ENCODE measurements at regions not wholly inside any gene's neighbourhood (a gene's known extent, or its start where the extent isn't known, plus 50 kb on each side); places are given as distances from the start of the nearest gene placed in this dataset.

DNA sequence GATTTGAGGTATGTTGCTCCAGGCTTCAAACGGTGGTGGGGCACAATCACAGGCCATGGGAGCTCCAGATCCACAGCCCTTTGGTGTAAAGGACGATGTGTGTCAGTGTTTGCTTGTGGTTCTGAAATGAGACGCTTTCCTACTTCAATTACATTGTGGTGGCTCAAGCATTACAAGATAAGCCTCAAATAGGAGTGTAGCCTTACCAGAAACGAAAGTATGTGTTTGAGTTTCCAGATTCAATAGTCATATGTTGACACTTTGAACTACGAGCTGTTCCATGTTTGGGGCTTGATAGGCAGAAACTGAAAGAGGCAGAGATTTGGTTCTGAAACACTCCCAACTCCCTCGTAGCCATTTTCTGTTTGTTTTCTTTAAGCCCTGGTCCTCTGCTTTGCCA lies 187.1 kb downstream of the MYLK4 start:
- H3K4me3 Mint-ChIP-seq: no peak overlapping the region
- H3K4me1 Mint-ChIP-seq: peaks cover 24% of the 10 kb centered on the region
- DNase-seq (ENCODE audit: low read depth, low spot score): no peak
- TF ChIP-seq, protein P1, sequence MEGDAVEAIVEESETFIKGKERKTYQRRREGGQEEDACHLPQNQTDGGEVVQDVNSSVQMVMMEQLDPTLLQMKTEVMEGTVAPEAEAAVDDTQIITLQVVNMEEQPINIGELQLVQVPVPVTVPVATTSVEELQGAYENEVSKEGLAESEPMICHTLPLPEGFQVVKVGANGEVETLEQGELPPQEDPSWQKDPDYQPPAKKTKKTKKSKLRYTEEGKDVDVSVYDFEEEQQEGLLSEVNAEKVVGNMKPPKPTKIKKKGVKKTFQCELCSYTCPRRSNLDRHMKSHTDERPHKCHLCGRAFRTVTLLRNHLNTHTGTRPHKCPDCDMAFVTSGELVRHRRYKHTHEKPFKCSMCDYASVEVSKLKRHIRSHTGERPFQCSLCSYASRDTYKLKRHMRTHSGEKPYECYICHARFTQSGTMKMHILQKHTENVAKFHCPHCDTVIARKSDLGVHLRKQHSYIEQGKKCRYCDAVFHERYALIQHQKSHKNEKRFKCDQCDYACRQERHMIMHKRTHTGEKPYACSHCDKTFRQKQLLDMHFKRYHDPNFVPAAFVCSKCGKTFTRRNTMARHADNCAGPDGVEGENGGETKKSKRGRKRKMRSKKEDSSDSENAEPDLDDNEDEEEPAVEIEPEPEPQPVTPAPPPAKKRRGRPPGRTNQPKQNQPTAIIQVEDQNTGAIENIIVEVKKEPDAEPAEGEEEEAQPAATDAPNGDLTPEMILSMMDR (conservative IDR thresholded peaks at IDR 0.05): no peak
- H3K36me3 Mint-ChIP-seq (ENCODE audit: low read depth): no peaks in the 10 kb centered on the region
- H3K9me3 Mint-ChIP-seq: no peaks in the 10 kb centered on the region
- H3K27ac Mint-ChIP-seq (ENCODE audit: unreplicated experiment): no peak overlapping the region
- no peaks in the 10 kb centered on the region for H3K27me3 Mint-ChIP-seq (ENCODE audit: low read depth)

DNA sequence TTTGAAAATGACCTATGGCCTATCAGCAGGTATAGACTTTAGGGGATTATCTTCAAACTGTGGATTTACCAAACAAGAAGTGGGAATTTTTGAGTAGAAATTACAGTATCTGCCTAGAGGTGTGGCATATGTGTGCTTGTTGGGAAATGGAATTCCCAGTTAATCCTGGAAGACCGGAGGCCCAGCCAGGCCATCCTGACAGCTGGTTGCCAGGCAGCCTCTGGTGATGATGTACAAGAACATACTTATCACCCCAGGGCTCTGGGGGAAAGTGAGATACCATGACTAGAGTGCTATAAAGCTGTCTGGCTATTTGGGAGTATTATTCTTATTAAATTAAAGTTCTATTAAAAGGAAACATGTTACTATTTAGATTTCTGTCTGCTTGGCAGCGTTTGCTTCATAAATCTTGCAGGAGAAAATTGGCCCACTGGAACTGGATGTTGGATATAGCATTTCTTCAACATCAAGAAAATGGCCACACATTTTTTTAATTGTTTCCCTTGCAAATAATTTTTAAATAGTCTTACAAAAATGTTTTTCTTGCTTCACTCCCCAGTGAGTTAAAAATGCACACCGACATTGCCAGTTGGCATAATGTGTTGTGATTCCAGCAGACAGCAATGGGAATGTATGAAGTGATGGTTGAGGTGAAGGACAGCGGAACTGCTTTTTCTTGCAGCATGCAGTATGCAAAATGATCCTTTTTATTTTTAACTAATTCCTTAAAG lies 187.8 kb downstream of the MYLK4 start:
- no peaks in the 10 kb centered on the region for H3K36me3 Mint-ChIP-seq (ENCODE audit: low read depth)
- H3K9me3 Mint-ChIP-seq: no peaks in the 10 kb centered on the region
- peaks cover 29% of the 10 kb centered on the region for H3K4me1 Mint-ChIP-seq
- TF ChIP-seq, protein P1 (conservative IDR thresholded peaks at IDR 0.05): no peak
- DNase-seq (ENCODE audit: low read depth, low spot score): no peak
- no peaks in the 10 kb centered on the region for H3K27me3 Mint-ChIP-seq (ENCODE audit: low read depth)
- H3K4me3 Mint-ChIP-seq: no peak overlapping the region
- no peak overlapping the region for H3K27ac Mint-ChIP-seq (ENCODE audit: unreplicated experiment)

DNA sequence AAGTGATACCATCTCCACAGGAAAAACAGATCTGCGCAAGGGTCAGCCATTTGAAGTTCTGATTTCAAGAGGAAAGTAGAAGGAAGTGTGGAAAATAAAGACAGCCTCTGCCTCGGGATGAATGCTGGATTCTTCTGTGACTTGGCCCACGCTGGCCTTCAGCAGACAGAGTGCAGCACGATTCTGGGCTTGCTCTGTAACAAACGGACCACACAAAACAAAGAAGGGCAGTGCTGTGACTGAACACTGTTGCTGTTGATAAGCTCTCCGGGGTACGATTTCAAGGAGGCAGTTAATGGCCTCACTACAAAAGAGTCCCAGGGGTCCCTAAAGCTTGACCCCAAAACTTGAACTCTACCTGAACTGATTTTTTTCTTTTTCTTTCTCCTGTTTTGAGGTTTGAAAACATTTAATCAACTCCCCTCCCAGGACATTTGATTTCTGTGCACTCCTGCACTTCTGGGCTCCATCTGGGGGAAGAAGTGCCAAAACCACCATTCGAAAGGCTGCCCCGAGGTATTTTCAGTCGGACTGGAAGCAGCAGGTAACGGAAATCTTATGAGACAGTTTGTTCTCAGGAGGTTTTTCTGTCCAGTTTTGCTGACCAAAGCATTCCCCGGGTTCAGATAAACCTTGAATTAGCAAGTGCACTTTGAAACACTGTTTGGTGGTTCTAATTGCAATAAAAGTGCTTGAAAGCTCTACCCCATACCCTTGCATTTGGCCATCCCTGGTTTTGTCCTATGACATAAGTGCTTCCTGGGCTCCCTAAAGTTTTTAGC lies 189.6 kb downstream of the MYLK4 start:
- Mint-ChIP-seq H3K9me3 (no peaks in the 10 kb centered on the region), H3K36me3 (ENCODE audit: low read depth) (no peaks in the 10 kb centered on the region), H3K27me3 (ENCODE audit: low read depth) (no peaks in the 10 kb centered on the region), H3K27ac (ENCODE audit: unreplicated experiment) (peak overlapping the region; percentile 1), H3K4me1 (peaks cover 29% of the 10 kb centered on the region), H3K4me3 (no peak overlapping the region)
- DNase-seq (ENCODE audit: low read depth, low spot score): no peak
- TF ChIP-seq, protein P1 (conservative IDR thresholded peaks at IDR 0.05): no peak

DNA sequence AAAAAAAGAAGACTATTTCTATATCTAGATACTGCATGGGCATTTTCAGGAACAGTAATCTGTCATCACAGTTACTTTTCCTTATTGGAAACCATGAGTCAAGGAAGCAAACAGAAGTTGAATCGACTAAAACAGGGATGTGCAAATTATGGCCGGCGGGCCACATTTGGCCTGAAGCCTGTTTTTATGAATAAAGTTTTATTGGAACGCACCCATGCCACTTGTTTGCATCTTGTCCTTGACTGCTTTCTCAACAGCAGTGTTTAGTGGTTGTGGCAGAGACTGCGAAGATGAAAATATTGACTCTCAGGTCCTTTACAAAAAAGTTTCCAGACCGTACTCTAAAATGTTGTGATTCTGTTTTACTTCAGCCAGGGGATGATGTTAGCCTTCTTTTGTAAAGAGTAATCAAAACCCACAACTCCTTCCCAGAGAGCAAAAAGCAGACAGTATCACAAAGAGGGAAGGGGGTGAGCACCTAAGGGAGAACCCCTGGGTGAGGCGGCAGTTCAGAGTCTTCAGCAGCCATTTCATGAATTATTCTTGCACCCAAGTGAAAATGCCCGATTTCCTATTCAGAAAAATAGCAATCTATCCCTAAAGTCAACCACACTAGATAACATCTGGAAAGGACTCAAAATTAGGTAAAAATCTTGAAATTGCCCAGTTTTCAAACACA lies 190.4 kb downstream of the MYLK4 start:
- no peak for DNase-seq (ENCODE audit: low read depth, low spot score)
- H3K9me3 Mint-ChIP-seq: no peaks in the 10 kb centered on the region
- H3K4me1 Mint-ChIP-seq: peaks cover 29% of the 10 kb centered on the region
- TF ChIP-seq, protein P1 (conservative IDR thresholded peaks at IDR 0.05): no peak
- no peaks in the 10 kb centered on the region for H3K36me3 Mint-ChIP-seq (ENCODE audit: low read depth)
- no peak overlapping the region for H3K27ac Mint-ChIP-seq (ENCODE audit: unreplicated experiment)
- no peak overlapping the region for H3K4me3 Mint-ChIP-seq
- no peaks in the 10 kb centered on the region for H3K27me3 Mint-ChIP-seq (ENCODE audit: low read depth)

DNA sequence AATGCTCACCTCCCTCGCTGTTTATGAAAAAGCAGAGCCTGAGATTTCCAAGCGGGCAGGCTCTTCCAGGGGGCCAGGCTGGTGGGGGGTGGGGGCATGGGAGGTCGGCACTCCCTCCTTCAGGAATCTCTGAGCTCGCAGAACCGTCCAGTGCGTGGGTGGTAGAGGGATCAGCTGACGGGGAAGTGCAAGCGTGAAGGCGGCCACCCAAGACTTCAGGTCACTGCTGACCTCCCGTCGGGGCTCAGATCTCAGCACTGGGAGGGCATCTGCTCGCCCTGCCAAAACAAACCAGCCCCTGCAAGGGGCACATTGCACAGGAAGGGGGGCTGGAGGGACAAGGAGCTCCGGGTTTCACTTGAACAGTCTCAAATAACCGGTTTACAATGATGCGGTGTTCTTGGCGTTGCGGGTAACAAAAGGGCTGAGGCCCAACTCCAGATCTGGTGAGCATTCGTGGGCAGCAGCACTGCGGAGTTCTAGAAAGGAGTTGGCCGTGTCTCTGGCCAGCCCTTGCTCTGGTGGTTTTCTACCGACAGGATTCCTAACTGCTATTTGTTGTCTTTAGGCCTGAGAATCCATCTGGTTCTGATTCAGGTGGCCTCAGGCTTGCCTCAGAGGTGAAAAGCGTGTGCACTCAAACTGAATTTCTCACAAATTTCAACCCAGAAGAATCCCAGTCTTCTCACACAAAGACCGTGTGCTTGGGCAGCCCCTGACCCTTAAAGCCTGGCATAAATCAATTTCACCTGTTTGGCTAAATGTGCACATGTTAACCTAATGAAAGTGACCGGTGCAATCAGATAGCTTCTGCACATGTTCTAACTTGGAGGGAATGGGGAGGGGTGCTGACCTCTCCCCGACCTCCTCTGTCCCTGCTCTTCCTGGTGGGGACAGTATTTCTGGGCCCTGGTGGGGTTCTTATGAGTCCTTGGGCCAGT lies 191.6 kb downstream of the MYLK4 start:
- H3K4me3 Mint-ChIP-seq: no peak overlapping the region
- peaks cover 29% of the 10 kb centered on the region for H3K4me1 Mint-ChIP-seq
- TF ChIP-seq, protein P1 (conservative IDR thresholded peaks at IDR 0.05): no peak
- no peaks in the 10 kb centered on the region for H3K27me3 Mint-ChIP-seq (ENCODE audit: low read depth)
- no peak for DNase-seq (ENCODE audit: low read depth, low spot score)
- H3K27ac Mint-ChIP-seq (ENCODE audit: unreplicated experiment): peak overlapping the region; percentile 61
- no peaks in the 10 kb centered on the region for H3K36me3 Mint-ChIP-seq (ENCODE audit: low read depth)
- H3K9me3 Mint-ChIP-seq: no peaks in the 10 kb centered on the region

All from neural crest cell (in vitro differentiated cells).